ENCODE measurements at regions not wholly inside any gene's neighbourhood (a gene's known extent, or its start where the extent isn't known, plus 50 kb on each side); places are given as distances from the start of the nearest gene placed in this dataset.
"Not testable (repeated sequence)": the region's sequence is repeated elsewhere in the genome, so short reads cannot be mapped to it uniquely, and the experiment has no call there.

- intact Hi-C loops (cut with micrococcal nuclease): no loop called here
- DNase-seq: no peak
- Mint-ChIP-seq H3K4me1 (no peaks in the 10 kb centered on the region), H3K27me3 (no peaks in the 10 kb centered on the region), H3K36me3 (ENCODE audit: low read depth) (no peaks in the 10 kb centered on the region), H3K9me3 (no peaks in the 10 kb centered on the region), H3K4me3 (no peak overlapping the region), H3K27ac (no peak overlapping the region)
Observed at GRCh38 chr5:106267256-106267655, 1403.5 kb downstream of the EFNA5 start.

GRCh38 chr5:106262395-106262794, 1408.3 kb downstream of the EFNA5 start:
- Mint-ChIP-seq H3K36me3 (ENCODE audit: low read depth) (no peaks in the 10 kb centered on the region), H3K4me1 (no peaks in the 10 kb centered on the region), H3K4me3 (no peak overlapping the region), H3K27ac (no peak overlapping the region), H3K27me3 (no peaks in the 10 kb centered on the region), H3K9me3 (no peaks in the 10 kb centered on the region)
- DNase-seq: no peak
- intact Hi-C loops (cut with micrococcal nuclease): no loop called here

GRCh38 chr5:106259431-106260090, 1411.2 kb downstream of the EFNA5 start:
- H3K27me3 Mint-ChIP-seq; DNase-seq; H3K4me1 Mint-ChIP-seq; H3K36me3 Mint-ChIP-seq (ENCODE audit: low read depth); H3K27ac Mint-ChIP-seq; intact Hi-C loops (cut with micrococcal nuclease); H3K9me3 Mint-ChIP-seq; H3K4me3 Mint-ChIP-seq: not testable (repeated sequence)

GRCh38 chr5:106258591-106259125, 1412.1 kb downstream of the EFNA5 start:
- no peak overlapping the region for H3K27ac Mint-ChIP-seq
- DNase-seq: no peak
- H3K4me3 Mint-ChIP-seq: no peak overlapping the region
- H3K4me1 Mint-ChIP-seq: no peaks in the 10 kb centered on the region
- intact Hi-C loops (cut with micrococcal nuclease): no loop called here
- no peaks in the 10 kb centered on the region for H3K9me3 Mint-ChIP-seq
- H3K27me3 Mint-ChIP-seq: no peaks in the 10 kb centered on the region
- no peaks in the 10 kb centered on the region for H3K36me3 Mint-ChIP-seq (ENCODE audit: low read depth)

GRCh38 chr5:106254784-106255183, 1416.0 kb downstream of the EFNA5 start:
- intact Hi-C loops (cut with micrococcal nuclease): no loop called here
- H3K4me1 Mint-ChIP-seq: no peaks in the 10 kb centered on the region

GRCh38 chr5:106246044-106246745, 1424.5 kb downstream of the EFNA5 start:
- H3K4me3 Mint-ChIP-seq; H3K4me1 Mint-ChIP-seq; H3K27me3 Mint-ChIP-seq; DNase-seq; H3K9me3 Mint-ChIP-seq; intact Hi-C loops (cut with micrococcal nuclease); H3K27ac Mint-ChIP-seq; H3K36me3 Mint-ChIP-seq (ENCODE audit: low read depth): not testable (repeated sequence)

More at GRCh38 chr5:106254784-106255183, 1416.0 kb downstream of the EFNA5 start:
- H3K4me3 Mint-ChIP-seq: no peak overlapping the region
- no peak overlapping the region for H3K27ac Mint-ChIP-seq
- no peaks in the 10 kb centered on the region for H3K27me3 Mint-ChIP-seq
- H3K9me3 Mint-ChIP-seq: no peaks in the 10 kb centered on the region
- no peaks in the 10 kb centered on the region for H3K36me3 Mint-ChIP-seq (ENCODE audit: low read depth)
- no peak for DNase-seq

- DNase-seq: no peak
- no peak overlapping the region for H3K4me3 Mint-ChIP-seq
- no peaks in the 10 kb centered on the region for H3K36me3 Mint-ChIP-seq (ENCODE audit: low read depth)
- H3K27ac Mint-ChIP-seq: no peak overlapping the region
- H3K27me3 Mint-ChIP-seq: no peaks in the 10 kb centered on the region
- H3K4me1 Mint-ChIP-seq: no peaks in the 10 kb centered on the region
- intact Hi-C loops (cut with micrococcal nuclease): no loop called here
- H3K9me3 Mint-ChIP-seq: no peaks in the 10 kb centered on the region
Observed at GRCh38 chr5:106241409-106241808, 1429.3 kb downstream of the EFNA5 start.

- peaks cover 4% of the 10 kb centered on the region for H3K9me3 Mint-ChIP-seq
- intact Hi-C loops (cut with micrococcal nuclease): no loop called here
- H3K4me1 Mint-ChIP-seq: no peaks in the 10 kb centered on the region
- no peaks in the 10 kb centered on the region for H3K36me3 Mint-ChIP-seq (ENCODE audit: low read depth)
- no peak overlapping the region for H3K27ac Mint-ChIP-seq
- H3K27me3 Mint-ChIP-seq: no peaks in the 10 kb centered on the region
- no peak for DNase-seq
- H3K4me3 Mint-ChIP-seq: no peak overlapping the region
Observed at GRCh38 chr5:106205916-106206571, 1464.7 kb downstream of the EFNA5 start.

- H3K4me1 Mint-ChIP-seq: no peaks in the 10 kb centered on the region
- H3K27ac Mint-ChIP-seq: no peak overlapping the region
- no peaks in the 10 kb centered on the region for H3K9me3 Mint-ChIP-seq
- no peaks in the 10 kb centered on the region for H3K27me3 Mint-ChIP-seq
- H3K36me3 Mint-ChIP-seq (ENCODE audit: low read depth): no peaks in the 10 kb centered on the region
- DNase-seq: no peak
- H3K4me3 Mint-ChIP-seq: no peak overlapping the region
- intact Hi-C loops (cut with micrococcal nuclease): no loop called here
Observed at GRCh38 chr5:106202035-106202434, 1468.7 kb downstream of the EFNA5 start.

GRCh38 chr5:106200971-106201370, 1469.8 kb downstream of the EFNA5 start:
- Mint-ChIP-seq H3K27ac (no peak overlapping the region), H3K36me3 (ENCODE audit: low read depth) (no peaks in the 10 kb centered on the region), H3K4me1 (no peaks in the 10 kb centered on the region), H3K9me3 (no peaks in the 10 kb centered on the region), H3K27me3 (no peaks in the 10 kb centered on the region), H3K4me3 (no peak overlapping the region)
- intact Hi-C loops (cut with micrococcal nuclease): no loop called here
- DNase-seq: no peak

- DNase-seq: no peak
- Mint-ChIP-seq H3K4me1 (no peaks in the 10 kb centered on the region), H3K27ac (no peak overlapping the region), H3K27me3 (no peaks in the 10 kb centered on the region), H3K9me3 (peaks cover 3% of the 10 kb centered on the region), H3K36me3 (ENCODE audit: low read depth) (no peaks in the 10 kb centered on the region), H3K4me3 (no peak overlapping the region)
- intact Hi-C loops (cut with micrococcal nuclease): no loop called here
Observed at GRCh38 chr5:106195679-106196474, 1474.9 kb downstream of the EFNA5 start.

- Mint-ChIP-seq H3K9me3 (peaks cover 6% of the 10 kb centered on the region), H3K27ac (no peak overlapping the region), H3K4me3 (no peak overlapping the region), H3K27me3 (no peaks in the 10 kb centered on the region), H3K4me1 (no peaks in the 10 kb centered on the region), H3K36me3 (ENCODE audit: low read depth) (no peaks in the 10 kb centered on the region)
- DNase-seq: no peak
- intact Hi-C loops (cut with micrococcal nuclease): no loop called here
Observed at GRCh38 chr5:106189121-106189809, 1481.5 kb downstream of the EFNA5 start.

- no peaks in the 10 kb centered on the region for H3K36me3 Mint-ChIP-seq (ENCODE audit: low read depth)
- no peak overlapping the region for H3K27ac Mint-ChIP-seq
- H3K27me3 Mint-ChIP-seq: no peaks in the 10 kb centered on the region
- no peak overlapping the region for H3K4me3 Mint-ChIP-seq
- DNase-seq: no peak
- H3K4me1 Mint-ChIP-seq: no peaks in the 10 kb centered on the region
- intact Hi-C loops (cut with micrococcal nuclease): no loop called here
- peaks cover 2% of the 10 kb centered on the region for H3K9me3 Mint-ChIP-seq
Observed at GRCh38 chr5:106185661-106186081, 1485.1 kb downstream of the EFNA5 start.

All from activated CD4-positive, alpha-beta T cell treated with anti-CD3 and anti-CD28 coated beads, Interleukin-2, amount 10 ng/mL, durations not matched to agents 24 days and 14 days (primary cell).